HL-60 (cell line): ENCODE measurements at regions not wholly inside any gene's neighbourhood (a gene's known extent, or its start where the extent isn't known, plus 50 kb on each side); places are given as distances from the start of the nearest gene placed in this dataset.

ENCODE experiments used
- GABPA ChIP-seq: IDR thresholded peaks from 2 replicates; pipeline ENCODE4 v1.6.1; 2012; ENCODE audit warnings: low read depth
- POLR2AphosphoS5 ChIP-seq: IDR thresholded peaks from 2 replicates; pipeline ENCODE4 v1.6.1; 2012; ENCODE audit warnings: low read depth
- SPI1 ChIP-seq: IDR thresholded peaks from 2 replicates; pipeline ENCODE4 v1.6.1; 2012; ENCODE audit warnings: low read depth, mild to moderate bottlenecking, borderline replicate concordance
- TF ChIP-seq, protein P1 (sequence below): IDR thresholded peaks from one replicate; pipeline ENCODE4 v1.5.1; 2011; ENCODE audit warnings: low read length, control low read depth, inconsistent platforms; ENCODE audit not compliant: insufficient read depth
- TF ChIP-seq, protein P2 (sequence below): IDR thresholded peaks from 2 replicates; pipeline ENCODE4 v1.6.1; 2012; ENCODE audit warnings: low read depth; ENCODE audit not compliant: insufficient replicate concordance

DNA sequence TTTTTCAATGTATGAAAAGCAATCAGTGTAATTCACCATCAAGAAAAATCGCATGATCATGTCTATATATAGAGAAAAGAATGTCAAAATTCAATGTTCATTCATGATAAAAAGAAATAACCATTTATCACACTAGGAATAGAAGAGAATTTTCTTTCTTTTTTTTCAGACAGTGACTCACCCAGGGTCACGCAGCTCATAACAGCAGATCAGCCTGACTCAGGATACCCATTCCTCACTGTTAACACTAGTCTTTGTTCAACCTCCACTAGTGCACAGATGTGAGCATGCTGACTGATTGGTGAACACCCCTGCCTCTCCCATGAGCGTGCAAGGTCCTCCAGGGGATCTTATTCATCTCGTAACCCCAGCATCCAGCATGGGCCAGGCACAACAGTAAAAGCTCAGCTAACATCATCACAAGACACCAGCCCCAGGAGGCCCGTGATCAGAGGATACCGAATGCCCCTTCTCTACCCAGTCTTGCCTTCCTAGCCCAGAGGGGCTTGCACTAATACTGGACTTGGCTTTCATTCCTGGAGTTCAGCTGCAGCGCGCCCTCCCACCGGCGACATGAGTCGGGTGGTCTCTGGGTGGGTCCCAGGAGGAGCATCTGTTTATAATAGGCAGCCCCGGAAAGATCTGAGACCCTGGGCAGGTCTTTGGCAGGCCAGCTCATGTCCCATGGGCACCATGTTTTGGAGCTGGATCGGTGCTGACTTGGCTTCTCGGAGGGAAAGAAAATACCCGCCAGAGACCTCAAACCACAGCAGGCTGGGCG lies 539.5 kb upstream of the SLC10A2 start:
- TF ChIP-seq, protein P1, sequence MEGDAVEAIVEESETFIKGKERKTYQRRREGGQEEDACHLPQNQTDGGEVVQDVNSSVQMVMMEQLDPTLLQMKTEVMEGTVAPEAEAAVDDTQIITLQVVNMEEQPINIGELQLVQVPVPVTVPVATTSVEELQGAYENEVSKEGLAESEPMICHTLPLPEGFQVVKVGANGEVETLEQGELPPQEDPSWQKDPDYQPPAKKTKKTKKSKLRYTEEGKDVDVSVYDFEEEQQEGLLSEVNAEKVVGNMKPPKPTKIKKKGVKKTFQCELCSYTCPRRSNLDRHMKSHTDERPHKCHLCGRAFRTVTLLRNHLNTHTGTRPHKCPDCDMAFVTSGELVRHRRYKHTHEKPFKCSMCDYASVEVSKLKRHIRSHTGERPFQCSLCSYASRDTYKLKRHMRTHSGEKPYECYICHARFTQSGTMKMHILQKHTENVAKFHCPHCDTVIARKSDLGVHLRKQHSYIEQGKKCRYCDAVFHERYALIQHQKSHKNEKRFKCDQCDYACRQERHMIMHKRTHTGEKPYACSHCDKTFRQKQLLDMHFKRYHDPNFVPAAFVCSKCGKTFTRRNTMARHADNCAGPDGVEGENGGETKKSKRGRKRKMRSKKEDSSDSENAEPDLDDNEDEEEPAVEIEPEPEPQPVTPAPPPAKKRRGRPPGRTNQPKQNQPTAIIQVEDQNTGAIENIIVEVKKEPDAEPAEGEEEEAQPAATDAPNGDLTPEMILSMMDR, result no peak
- TF ChIP-seq, protein P2, sequence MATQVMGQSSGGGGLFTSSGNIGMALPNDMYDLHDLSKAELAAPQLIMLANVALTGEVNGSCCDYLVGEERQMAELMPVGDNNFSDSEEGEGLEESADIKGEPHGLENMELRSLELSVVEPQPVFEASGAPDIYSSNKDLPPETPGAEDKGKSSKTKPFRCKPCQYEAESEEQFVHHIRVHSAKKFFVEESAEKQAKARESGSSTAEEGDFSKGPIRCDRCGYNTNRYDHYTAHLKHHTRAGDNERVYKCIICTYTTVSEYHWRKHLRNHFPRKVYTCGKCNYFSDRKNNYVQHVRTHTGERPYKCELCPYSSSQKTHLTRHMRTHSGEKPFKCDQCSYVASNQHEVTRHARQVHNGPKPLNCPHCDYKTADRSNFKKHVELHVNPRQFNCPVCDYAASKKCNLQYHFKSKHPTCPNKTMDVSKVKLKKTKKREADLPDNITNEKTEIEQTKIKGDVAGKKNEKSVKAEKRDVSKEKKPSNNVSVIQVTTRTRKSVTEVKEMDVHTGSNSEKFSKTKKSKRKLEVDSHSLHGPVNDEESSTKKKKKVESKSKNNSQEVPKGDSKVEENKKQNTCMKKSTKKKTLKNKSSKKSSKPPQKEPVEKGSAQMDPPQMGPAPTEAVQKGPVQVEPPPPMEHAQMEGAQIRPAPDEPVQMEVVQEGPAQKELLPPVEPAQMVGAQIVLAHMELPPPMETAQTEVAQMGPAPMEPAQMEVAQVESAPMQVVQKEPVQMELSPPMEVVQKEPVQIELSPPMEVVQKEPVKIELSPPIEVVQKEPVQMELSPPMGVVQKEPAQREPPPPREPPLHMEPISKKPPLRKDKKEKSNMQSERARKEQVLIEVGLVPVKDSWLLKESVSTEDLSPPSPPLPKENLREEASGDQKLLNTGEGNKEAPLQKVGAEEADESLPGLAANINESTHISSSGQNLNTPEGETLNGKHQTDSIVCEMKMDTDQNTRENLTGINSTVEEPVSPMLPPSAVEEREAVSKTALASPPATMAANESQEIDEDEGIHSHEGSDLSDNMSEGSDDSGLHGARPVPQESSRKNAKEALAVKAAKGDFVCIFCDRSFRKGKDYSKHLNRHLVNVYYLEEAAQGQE, result no peak
- TF ChIP-seq POLR2AphosphoS5, result no peak
- no peak for TF ChIP-seq GABPA
- no peak for TF ChIP-seq SPI1
